SK-N-SH (cell line): ENCODE measurements at regions not wholly inside any gene's neighbourhood (a gene's known extent, or its start where the extent isn't known, plus 50 kb on each side); places are given as distances from the start of the nearest gene placed in this dataset.

Source experiments
- CTCF ChIA-PET: fragments of 300-600, 350-600 bp; formaldehyde crosslinking; extraction: SDS; loops from one replicate; lab custom pipeline; 2021; lab: Yijun Ruan, JAX
- POLR2A ChIA-PET: fragments of 350-600 bp; sonication (Branson Sonifier 250); formaldehyde crosslinking; extraction: SDS; loops from one replicate; lab custom pipeline; 2020; ENCODE audit warnings: antibody characterized with exemption, inconsistent platforms; lab: Yijun Ruan, JAX
- DNase-seq: peaks from one replicate; pipeline ENCODE4 v3.0.0; 2012
- H2AFZ ChIP-seq: fragments of 200-600 bp; sonication (generic); 2 replicates; pipeline ENCODE4 v1.8.1; 2016; ENCODE audit warnings: antibody characterized with exemption, mild to moderate bottlenecking, low read depth
- H3F3A ChIP-seq: fragments of 200-600 bp; sonication (generic); replicated peaks from 2 replicates; pipeline ENCODE3; 2016; ENCODE audit warnings: antibody characterized with exemption, mild to moderate bottlenecking; ENCODE audit not compliant: insufficient read depth
- H3K27ac ChIP-seq, 2 experiments: fragments of 200-500 bp in 1 of 2; fragments of 200-600 bp in 1 of 2; sonication (Bioruptor generic) in 1 of 2; sonication (generic), shearing (Covaris generic) in 1 of 2; 2 replicates each; pipeline versions ENCODE4 v1.5.1 to v1.6.1; 2014 to 2016; ENCODE audit warnings: low read depth in 2 of 2, inconsistent platforms in 1 of 2, low read length in 1 of 2, mild to moderate bottlenecking in 1 of 2, mixed read lengths in 1 of 2
- H3K27me3 ChIP-seq: fragments of 200-600 bp; sonication (generic), shearing (Covaris generic); 2 replicates; pipeline ENCODE4 v1.6.1; 2016; ENCODE audit warnings: mixed run types; ENCODE audit not compliant: insufficient read depth
- H3K36me3 ChIP-seq, 2 experiments: fragments of 200-500 bp in 1 of 2; fragments of 200-600 bp in 1 of 2; sonication (Bioruptor generic) in 1 of 2; sonication (generic) in 1 of 2; replicated peaks in 1 of 2; 2 replicates each; pipeline versions ENCODE3 to v1.5.1; 2014 to 2016; ENCODE audit warnings: low read length in 1 of 2, mild to moderate bottlenecking in 1 of 2; ENCODE audit not compliant: insufficient read depth in 2 of 2, control insufficient read depth in 1 of 2
- H3K4me1 ChIP-seq, 2 experiments: fragments of 200-500 bp in 1 of 2; fragments of 200-600 bp in 1 of 2; sonication (Bioruptor generic) in 1 of 2; sonication (generic), shearing (Covaris generic) in 1 of 2; 2 replicates each; pipeline versions ENCODE4 v1.5.1 to v1.6.1; 2014 to 2016; ENCODE audit warnings: low read depth in 1 of 2, low read length in 1 of 2, mixed run types in 1 of 2; ENCODE audit not compliant: insufficient read depth in 2 of 2, control insufficient read depth in 1 of 2
- H3K4me2 ChIP-seq: fragments of 200-600 bp; sonication (generic), shearing (Covaris generic); 2 replicates; pipeline ENCODE4 v1.6.1; 2017; ENCODE audit warnings: mixed run types
- H3K4me3 ChIP-seq, 2 experiments: fragments of 200-500 bp in 1 of 2; fragments of 200-600 bp in 1 of 2; sonication (Bioruptor generic) in 1 of 2; sonication (generic), shearing (Covaris generic) in 1 of 2; 2 replicates each; pipeline versions ENCODE4 v1.5.1 to v1.8.1; 2014 to 2016; ENCODE audit warnings: low read depth in 2 of 2, inconsistent platforms in 1 of 2, low read length in 1 of 2, mild to moderate bottlenecking in 1 of 2, mixed read lengths in 1 of 2, moderate library complexity in 1 of 2
- H3K79me2 ChIP-seq: fragments of 200-600 bp; sonication (generic); 2 replicates; pipeline ENCODE4 v1.8.1; 2017; ENCODE audit warnings: mild to moderate bottlenecking; ENCODE audit not compliant: insufficient read depth
- H3K9ac ChIP-seq: fragments of 200-600 bp; sonication (generic); 2 replicates; pipeline ENCODE4 v1.6.1; 2017; ENCODE audit warnings: mixed run types
- H3K9me2 ChIP-seq: fragments of 200-600 bp; sonication (generic); 2 replicates; pipeline ENCODE4 v1.6.1; 2017; ENCODE audit warnings: mixed run types
- H3K9me3 ChIP-seq: fragments of 200-600 bp; sonication (generic); 2 replicates; pipeline ENCODE4 v1.6.1; 2017; ENCODE audit warnings: mixed run types, mild to moderate bottlenecking, moderate library complexity
- H4K20me1 ChIP-seq: fragments of 200-600 bp; sonication (generic); 2 replicates; pipeline ENCODE4 v1.6.1; 2017; ENCODE audit warnings: mild to moderate bottlenecking, mixed run types; ENCODE audit not compliant: insufficient read depth
- EZH2phosphoT487 ChIP-seq: fragments of 200-600 bp; sonication (generic); IDR thresholded peaks from 2 replicates; pipeline ENCODE4 v1.6.1; 2017; ENCODE audit warnings: low read depth, mixed run types, mild to moderate bottlenecking, antibody characterized with exemption, moderate library complexity, borderline replicate concordance
- FOSL2 ChIP-seq: IDR thresholded peaks from 2 replicates; pipeline ENCODE4 v1.4.0; 2012; ENCODE audit warnings: low read depth, mild to moderate bottlenecking, moderate library complexity, borderline replicate concordance
- FOXJ3 ChIP-seq: sonication (generic); formaldehyde crosslinking; IDR thresholded peaks from 2 replicates; pipeline ENCODE4 v1.5.1; 2020; ENCODE audit warnings: mild to moderate bottlenecking, missing genetic modification reagents
- FOXM1 ChIP-seq: IDR thresholded peaks from 2 replicates; pipeline ENCODE4 v1.4.0; 2012; ENCODE audit warnings: low read depth, mild to moderate bottlenecking
- GABPA ChIP-seq: IDR thresholded peaks from 2 replicates; pipeline ENCODE4 v1.4.0; 2012; ENCODE audit warnings: low read depth, mild to moderate bottlenecking
- JUND ChIP-seq: IDR thresholded peaks from 2 replicates; pipeline ENCODE4 v1.4.0; 2012
- MEF2A ChIP-seq: IDR thresholded peaks from 2 replicates; pipeline ENCODE4 v1.4.0; 2012; ENCODE audit warnings: low read depth, borderline replicate concordance
- MXI1 ChIP-seq: IDR thresholded peaks from 2 replicates; pipeline ENCODE4 v1.6.1; 2012; ENCODE audit warnings: mild to moderate bottlenecking, low read depth, low read length, improper control_type of control experiment
- NFIC ChIP-seq: IDR thresholded peaks from 2 replicates; pipeline ENCODE4 v1.4.0; 2012; ENCODE audit warnings: borderline replicate concordance
- NRF1 ChIP-seq: IDR thresholded peaks from 2 replicates; pipeline ENCODE4 v1.6.1; 2012; ENCODE audit warnings: low read depth, mild to moderate bottlenecking, low read length
- POLR2AphosphoS5 ChIP-seq: IDR thresholded peaks from 2 replicates; pipeline ENCODE4 v1.6.1; 2012; ENCODE audit warnings: low read depth, low read length
- REST ChIP-seq: IDR thresholded peaks from 2 replicates; pipeline ENCODE4 v1.6.1; 2012; ENCODE audit warnings: mild to moderate bottlenecking, low read depth, low read length, moderate library complexity
- RFX5 ChIP-seq: IDR thresholded peaks from 2 replicates; pipeline ENCODE4 v1.6.1; 2012; ENCODE audit warnings: mild to moderate bottlenecking, improper control_type of control experiment, low read length
- RXRA ChIP-seq: IDR thresholded peaks from 2 replicates; pipeline ENCODE4 v1.4.0; 2012; ENCODE audit warnings: low read depth, mild to moderate bottlenecking, borderline replicate concordance
- SMC3 ChIP-seq: IDR thresholded peaks from 2 replicates; pipeline ENCODE4 v1.6.1; 2012; ENCODE audit warnings: low read depth, low read length, improper control_type of control experiment
- TAF1 ChIP-seq: IDR thresholded peaks from 2 replicates; pipeline ENCODE4 v1.6.1; 2012; ENCODE audit warnings: low read depth, mild to moderate bottlenecking, low read length, moderate library complexity, borderline replicate concordance
- USF1 ChIP-seq: IDR thresholded peaks from 2 replicates; pipeline ENCODE4 v1.4.0; 2012; ENCODE audit warnings: low read depth, borderline replicate concordance
- YY1 ChIP-seq: IDR thresholded peaks from 2 replicates; pipeline ENCODE4 v1.4.0; 2012; ENCODE audit warnings: low read depth, mild to moderate bottlenecking
- WGBS: methylation state at CpG from one replicate; pipeline ENCODE4 v1.1.6; 2017; ENCODE audit warnings: low lambda C conversion rate; 5-methylcytosine and 5-hydroxymethylcytosine counted together
- TF ChIP-seq, protein P1 (sequence below): IDR thresholded peaks from 2 replicates; pipeline ENCODE4 v1.4.0; 2012; ENCODE audit warnings: low read depth, borderline replicate concordance

DNA sequence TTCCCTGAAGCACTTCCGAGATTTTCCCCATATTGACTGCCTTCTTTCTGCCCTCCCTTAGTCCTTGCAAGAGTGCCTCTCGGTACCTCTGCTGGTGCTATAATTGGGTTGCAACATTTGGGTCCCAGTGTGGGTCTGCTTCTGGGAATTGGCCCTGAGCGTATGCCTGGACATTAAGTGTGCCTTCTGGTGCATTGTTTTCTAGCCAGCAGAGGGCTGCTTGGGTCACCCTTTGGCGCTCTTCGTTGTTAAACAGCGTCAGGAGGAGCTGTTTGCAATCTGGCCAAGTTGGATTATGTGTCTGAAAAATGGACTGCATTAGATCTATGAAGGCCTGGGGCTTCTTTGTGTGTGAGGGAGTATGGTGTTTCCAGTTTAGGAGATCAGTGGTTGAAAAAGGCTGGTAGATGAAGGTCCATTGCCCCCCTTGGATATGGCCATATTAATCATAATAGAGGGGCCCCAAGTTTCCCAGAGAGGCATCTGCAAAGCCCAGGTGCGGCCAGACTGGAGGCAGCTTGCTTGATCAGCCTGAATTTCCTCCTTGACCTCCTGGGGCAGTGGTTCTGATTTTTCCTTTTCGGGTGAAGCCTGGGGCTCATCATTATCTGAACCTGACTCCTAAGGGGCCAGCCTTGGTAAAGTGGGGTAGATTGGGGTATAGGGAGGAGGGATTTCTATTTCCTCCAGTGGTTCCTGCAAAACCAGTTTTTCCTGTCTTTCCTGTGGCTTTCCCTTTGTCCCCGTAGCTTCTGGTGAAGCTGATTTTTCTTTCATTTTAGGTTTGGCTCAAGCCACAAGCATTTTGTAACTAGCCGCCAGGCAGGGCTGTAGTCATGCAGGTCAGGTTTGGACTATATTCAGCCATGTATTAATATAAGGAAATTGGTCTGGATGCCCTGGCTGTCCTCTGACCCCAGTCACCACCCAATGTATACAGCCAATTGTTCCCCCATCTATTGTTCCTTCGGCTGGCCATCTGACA lies 85.4 kb upstream of the GPR6 start:
- no peak overlapping the region for H3K9ac ChIP-seq
- H3K79me2 ChIP-seq, result no peaks in the 10 kb centered on the region
- H3K4me1 ChIP-seq, result no peaks in the 10 kb centered on the region
- H2AFZ ChIP-seq, result no peak overlapping the region
- no peaks in the 10 kb centered on the region for H3K36me3 ChIP-seq
- H3K4me3 ChIP-seq, result no peak overlapping the region
- WGBS, result 38% methylated on average over 11 of the region's 11 CpGs
- POLR2A ChIA-PET, result no interaction called here
- H4K20me1 ChIP-seq, result no peaks in the 10 kb centered on the region
- no peaks in the 10 kb centered on the region; the same call in 1 of the 2 replicates for H3K27me3 ChIP-seq
- no peaks in the 10 kb centered on the region for H3K9me3 ChIP-seq
- CTCF ChIA-PET, result interaction anchor here (1.2 kb wide), 2 partner anchors 110 to 147 kb away, joined by 3 to 4 read pairs; no protein-coding TSS in a partner anchor
- no peak overlapping the region for H3K4me2 ChIP-seq
- no peaks in the 10 kb centered on the region for H3K9me2 ChIP-seq
- no peaks in the 10 kb centered on the region for H3F3A ChIP-seq
- DNase-seq, result no peak
- no peak overlapping the region for H3K27ac ChIP-seq
- TF ChIP-seq FOSL2 (no peak), USF1 (no peak), RFX5 (no peak), YY1 (no peak), MXI1 (no peak), JUND (no peak), MEF2A (no peak), RXRA (no peak), REST (no peak), GABPA (no peak), NRF1 (no peak), POLR2AphosphoS5 (no peak), FOXJ3 (CRISPR knock-in tag) (no peak), FOXM1 (no peak), EZH2phosphoT487 (no peak), NFIC (no peak), SMC3 (no peak), TAF1 (no peak)
- TF ChIP-seq, protein P1, sequence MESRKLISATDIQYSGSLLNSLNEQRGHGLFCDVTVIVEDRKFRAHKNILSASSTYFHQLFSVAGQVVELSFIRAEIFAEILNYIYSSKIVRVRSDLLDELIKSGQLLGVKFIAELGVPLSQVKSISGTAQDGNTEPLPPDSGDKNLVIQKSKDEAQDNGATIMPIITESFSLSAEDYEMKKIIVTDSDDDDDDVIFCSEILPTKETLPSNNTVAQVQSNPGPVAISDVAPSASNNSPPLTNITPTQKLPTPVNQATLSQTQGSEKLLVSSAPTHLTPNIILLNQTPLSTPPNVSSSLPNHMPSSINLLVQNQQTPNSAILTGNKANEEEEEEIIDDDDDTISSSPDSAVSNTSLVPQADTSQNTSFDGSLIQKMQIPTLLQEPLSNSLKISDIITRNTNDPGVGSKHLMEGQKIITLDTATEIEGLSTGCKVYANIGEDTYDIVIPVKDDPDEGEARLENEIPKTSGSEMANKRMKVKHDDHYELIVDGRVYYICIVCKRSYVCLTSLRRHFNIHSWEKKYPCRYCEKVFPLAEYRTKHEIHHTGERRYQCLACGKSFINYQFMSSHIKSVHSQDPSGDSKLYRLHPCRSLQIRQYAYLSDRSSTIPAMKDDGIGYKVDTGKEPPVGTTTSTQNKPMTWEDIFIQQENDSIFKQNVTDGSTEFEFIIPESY, result no peak
